Esophagus muscularis mucosa (tissue), 4 donors: ENCODE measurements at regions not wholly inside any gene's neighbourhood (a gene's known extent, or its start where the extent isn't known, plus 50 kb on each side); places are given as distances from the start of the nearest gene placed in this dataset.

Experiments
- DNase-seq: peaks from one replicate; pipeline ENCODE4 v3.0.0-alpha.2; 2017; ENCODE audit errors: extremely low spot score
- H3K27ac ChIP-seq, 4 donors: fragments of 200-600 bp; sonication (generic); replicated peaks in 1 of 4; 1 replicate in 3 of 4; 2 replicates in 1 of 4; pipeline ENCODE4 v1.5.1; 2016 to 2019; ENCODE audit warnings: mild to moderate bottlenecking in 1 of 4
- H3K27me3 ChIP-seq, 4 donors: fragments of 200-600 bp; sonication (generic); one replicate each; pipeline versions ENCODE4 v1.5.1 to v1.6.0; 2016 to 2019
- H3K36me3 ChIP-seq, 4 donors: fragments of 200-600 bp; sonication (generic); one replicate each; pipeline ENCODE4 v1.5.1; 2016 to 2019
- H3K4me1 ChIP-seq, 4 donors: fragments of 200-600 bp; sonication (generic); one replicate each; pipeline ENCODE4 v1.5.1; 2016 to 2019
- H3K4me3 ChIP-seq, 4 donors: fragments of 200-600 bp; sonication (generic); 1 replicate in 2 of 4; 2 replicates in 2 of 4; pipeline ENCODE4 v1.5.1; 2016 to 2019; ENCODE audit warnings: mild to moderate bottlenecking in 4 of 4, moderate library complexity in 1 of 4
- H3K9me3 ChIP-seq, 4 donors: fragments of 200-600 bp; sonication (generic); 1 replicate in 3 of 4; 2 replicates in 1 of 4; pipeline ENCODE4 v1.5.1; 2016 to 2019
- EP300 ChIP-seq: sonication (generic); formaldehyde crosslinking; IDR thresholded peaks from one replicate; pipeline ENCODE4 v1.6.1; 2017; ENCODE audit warnings: antibody characterized with exemption
- POLR2A ChIP-seq: fragments of 450-650 bp; IDR thresholded peaks from one replicate; pipeline ENCODE4 v1.6.1; 2017; ENCODE audit warnings: antibody characterized with exemption, moderate library complexity, mild to moderate bottlenecking, low read depth
- POLR2AphosphoS5 ChIP-seq, 2 donors: sonication (generic); formaldehyde crosslinking; IDR thresholded peaks; one replicate each; pipeline ENCODE4 v1.6.1; 2017; ENCODE audit warnings: antibody characterized with exemption in 2 of 2
- WGBS: methylation state at CpG from one replicate; pipeline ENCODE4 v1.1.5; 2018; 5-methylcytosine and 5-hydroxymethylcytosine counted together
- intact Hi-C: fragments of 100-400 bp; cut with DNase I; formaldehyde crosslinking; loops from one replicate; pipeline ENCODE4 v1.15.1; 2023
- TF ChIP-seq, protein P1 (sequence below), 3 experiments: fragments of 200-600 bp in 2 of 3; fragments of 450-650 bp in 1 of 3; sonication (generic) in 2 of 3; IDR thresholded peaks; one replicate each; pipeline ENCODE4 v1.5.1; 2017 to 2019; ENCODE audit warnings: antibody characterized with exemption in 3 of 3, mild to moderate bottlenecking in 2 of 3, moderate library complexity in 1 of 3

DNA sequence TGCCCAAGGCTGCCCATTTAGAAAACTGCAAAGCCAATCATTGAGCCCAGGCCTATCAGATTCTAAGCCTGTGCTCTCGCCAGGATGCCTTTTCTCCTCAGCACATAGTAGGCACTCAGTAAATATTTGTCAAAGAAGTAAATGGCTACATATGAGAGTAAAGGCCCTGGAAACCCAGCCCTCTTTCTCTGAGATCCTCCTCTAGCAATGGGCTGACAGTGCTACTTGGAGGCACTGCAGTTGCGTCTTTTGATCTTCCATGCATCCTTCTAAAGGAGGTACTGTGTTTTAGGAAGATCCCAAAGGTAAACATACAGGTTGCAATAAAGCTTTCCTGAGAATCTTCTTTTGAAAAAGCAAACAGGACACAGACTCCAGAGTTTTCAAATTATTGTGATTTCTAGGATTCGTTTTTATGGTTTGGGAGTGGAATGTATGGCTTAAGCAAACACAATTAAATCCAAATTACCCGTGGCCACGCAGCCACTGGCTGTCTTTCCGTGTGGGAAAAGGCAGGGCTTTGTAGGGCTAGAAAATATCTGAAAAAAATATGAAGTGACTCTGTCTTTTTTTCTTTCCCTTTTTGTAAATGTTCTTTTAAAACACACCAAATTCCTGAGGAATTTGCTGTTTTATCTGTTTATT is 151.3 kb upstream of the BMPER start:
- no peaks in the 10 kb centered on the region for H3K27me3 ChIP-seq
- WGBS: 78% methylated on average over 6 of the region's 6 CpGs
- no peaks in the 10 kb centered on the region for H3K9me3 ChIP-seq
- H3K27ac ChIP-seq: no peak overlapping the region
- H3K4me3 ChIP-seq: no peak overlapping the region
- H3K36me3 ChIP-seq: no peaks in the 10 kb centered on the region
- intact Hi-C loops: loop anchor here (10.0 kb wide), 1 partner anchor 181 kb away; no protein-coding TSS in a partner anchor
- peaks cover 0 to 7% (median 3%) of the 10 kb centered on the region in 4 donors for H3K4me1 ChIP-seq
- TF ChIP-seq EP300 (no peak), POLR2A (no peak), POLR2AphosphoS5 (IDR thresholded peaks at IDR 0.05) (no peak)
- TF ChIP-seq, protein P1, sequence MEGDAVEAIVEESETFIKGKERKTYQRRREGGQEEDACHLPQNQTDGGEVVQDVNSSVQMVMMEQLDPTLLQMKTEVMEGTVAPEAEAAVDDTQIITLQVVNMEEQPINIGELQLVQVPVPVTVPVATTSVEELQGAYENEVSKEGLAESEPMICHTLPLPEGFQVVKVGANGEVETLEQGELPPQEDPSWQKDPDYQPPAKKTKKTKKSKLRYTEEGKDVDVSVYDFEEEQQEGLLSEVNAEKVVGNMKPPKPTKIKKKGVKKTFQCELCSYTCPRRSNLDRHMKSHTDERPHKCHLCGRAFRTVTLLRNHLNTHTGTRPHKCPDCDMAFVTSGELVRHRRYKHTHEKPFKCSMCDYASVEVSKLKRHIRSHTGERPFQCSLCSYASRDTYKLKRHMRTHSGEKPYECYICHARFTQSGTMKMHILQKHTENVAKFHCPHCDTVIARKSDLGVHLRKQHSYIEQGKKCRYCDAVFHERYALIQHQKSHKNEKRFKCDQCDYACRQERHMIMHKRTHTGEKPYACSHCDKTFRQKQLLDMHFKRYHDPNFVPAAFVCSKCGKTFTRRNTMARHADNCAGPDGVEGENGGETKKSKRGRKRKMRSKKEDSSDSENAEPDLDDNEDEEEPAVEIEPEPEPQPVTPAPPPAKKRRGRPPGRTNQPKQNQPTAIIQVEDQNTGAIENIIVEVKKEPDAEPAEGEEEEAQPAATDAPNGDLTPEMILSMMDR (IDR thresholded peaks at IDR 0.05): no peak
- no peak for DNase-seq

DNA sequence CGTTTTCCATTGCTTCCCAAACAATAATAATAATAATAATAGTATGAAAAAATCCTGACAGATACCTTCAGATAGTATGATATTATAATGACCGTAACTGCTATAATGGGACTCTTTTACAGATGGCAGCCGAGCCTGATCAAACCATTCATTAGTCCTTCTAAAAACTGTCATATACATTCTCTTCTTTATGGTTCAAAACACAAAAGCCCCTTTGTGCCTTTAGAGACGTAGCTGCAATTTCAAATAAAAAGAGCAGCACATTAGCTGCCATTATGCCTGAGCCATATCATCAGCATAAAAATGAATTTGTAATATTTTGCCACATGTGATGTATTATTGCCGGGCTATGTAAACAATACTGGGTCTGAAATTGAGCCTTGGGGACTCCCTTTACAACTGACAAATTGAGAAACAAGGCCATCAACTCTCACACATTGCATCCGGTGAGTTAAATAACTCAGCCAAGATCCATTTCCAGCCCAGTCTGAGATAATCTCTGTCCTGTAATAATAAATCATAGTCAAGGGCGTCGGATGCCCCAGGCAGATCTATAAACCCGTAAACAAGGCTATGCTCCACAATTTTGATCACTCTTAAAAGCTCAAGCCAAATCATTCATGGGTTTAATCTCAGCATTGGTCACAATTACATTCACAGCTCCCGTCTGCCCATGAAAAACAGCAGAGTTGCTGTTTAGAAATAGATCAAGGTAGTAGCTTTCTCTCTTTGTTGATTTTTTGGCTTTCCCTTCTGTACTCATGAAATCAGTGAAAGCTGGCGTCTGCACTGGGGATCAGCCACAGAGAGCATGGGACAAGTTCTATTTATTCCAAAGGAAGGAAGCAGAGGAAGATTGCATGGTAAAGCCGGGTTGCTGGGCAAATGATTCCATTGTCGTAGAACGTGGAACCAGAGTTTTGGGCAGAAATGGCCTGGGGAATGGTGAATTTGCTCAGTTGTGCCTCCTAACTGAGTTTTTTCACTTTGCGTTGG is 150.1 kb upstream of the BMPER start:
- TF ChIP-seq EP300 (no peak), POLR2AphosphoS5 (IDR thresholded peaks at IDR 0.05) (no peak), POLR2A (no peak)
- TF ChIP-seq, protein P1 (IDR thresholded peaks at IDR 0.05): no peak
- 81% methylated on average over 15 of the region's 15 CpGs for WGBS
- intact Hi-C loops: loop anchor here (10.0 kb wide), 1 partner anchor 180 kb away; no protein-coding TSS in a partner anchor
- Histone ChIP-seq H3K4me3 (no peak overlapping the region), H3K27me3 (no peaks in the 10 kb centered on the region), H3K36me3 (no peaks in the 10 kb centered on the region), H3K4me1 (peaks cover 0 to 7% (median 3%) of the 10 kb centered on the region in 4 donors), H3K9me3 (no peaks in the 10 kb centered on the region), H3K27ac (no peak overlapping the region)
- no peak for DNase-seq

DNA sequence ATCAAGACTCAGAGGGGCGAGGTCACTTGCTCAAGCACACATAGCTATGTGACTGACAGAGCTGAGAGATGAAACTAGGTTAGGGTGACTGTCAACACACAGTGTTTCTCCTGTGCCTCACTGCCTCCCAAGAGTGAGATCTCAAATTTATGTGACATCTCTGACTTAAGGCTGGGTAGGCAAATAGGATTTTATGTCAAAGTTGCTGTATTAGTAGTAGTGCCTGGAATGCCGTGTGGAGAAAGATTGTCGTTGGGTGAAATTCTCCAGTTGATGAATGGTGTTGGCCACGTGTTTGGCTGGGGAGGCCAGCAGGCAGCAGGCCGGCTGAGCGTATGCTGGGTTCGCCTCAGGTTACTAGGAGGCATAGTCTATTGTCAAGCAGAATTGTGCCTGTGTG is 148.3 kb upstream of the BMPER start:
- TF ChIP-seq, protein P1 (IDR thresholded peaks at IDR 0.05): no peak
- no peak for TF ChIP-seq POLR2AphosphoS5 (IDR thresholded peaks at IDR 0.05)
- no peak for TF ChIP-seq POLR2A
- TF ChIP-seq EP300: no peak

DNA sequence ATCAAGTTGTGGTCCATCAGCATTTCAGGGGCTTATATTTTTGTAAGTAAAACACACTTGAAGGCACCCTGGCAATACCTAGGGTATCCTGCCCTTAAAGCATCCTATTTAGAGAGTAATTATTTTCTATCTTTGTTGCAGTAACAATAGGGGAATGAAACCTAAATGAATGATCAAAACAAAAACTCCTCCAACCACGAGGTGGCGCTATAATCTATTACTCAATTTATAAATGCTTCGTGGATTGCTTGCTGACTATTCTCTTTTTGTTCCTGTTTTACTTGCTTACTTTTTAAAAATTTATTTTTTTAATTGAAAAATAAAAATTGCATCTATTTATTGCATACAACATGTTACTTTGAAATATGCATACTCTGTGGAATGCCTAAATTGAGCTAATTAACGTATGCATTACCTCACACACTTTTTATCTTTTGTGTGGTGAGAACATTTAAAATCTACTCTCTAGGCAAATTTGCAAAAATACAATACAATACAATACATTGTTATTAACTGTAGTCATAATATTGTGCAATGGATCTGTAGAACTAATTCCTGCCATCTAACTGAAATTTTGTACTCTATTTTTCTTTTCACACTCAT is 147.7 kb upstream of the BMPER start:
- Histone ChIP-seq H3K9me3 (no peaks in the 10 kb centered on the region), H3K36me3 (no peaks in the 10 kb centered on the region), H3K27me3 (no peaks in the 10 kb centered on the region), H3K27ac (no peak overlapping the region), H3K4me3 (no peak overlapping the region), H3K4me1 (peaks cover 0 to 7% (median 3%) of the 10 kb centered on the region in 4 donors)
- TF ChIP-seq POLR2AphosphoS5 (IDR thresholded peaks at IDR 0.05) (no peak), POLR2A (no peak), EP300 (no peak)
- TF ChIP-seq, protein P1 (IDR thresholded peaks at IDR 0.05): peak; percentile 40 to 63 (median 62)
- 31% methylated on average over 4 of the region's 4 CpGs for WGBS
- intact Hi-C loops: loop anchor here (2.0 to 10.0 kb wide), 2 partner anchors 139 to 177 kb away; no protein-coding TSS in a partner anchor
- no peak for DNase-seq

More for the DNA sequence above, 148.3 kb upstream of the BMPER start:
- no peaks in the 10 kb centered on the region for H3K9me3 ChIP-seq
- H3K4me1 ChIP-seq: peaks cover 0 to 7% (median 3%) of the 10 kb centered on the region in 4 donors
- no peaks in the 10 kb centered on the region for H3K36me3 ChIP-seq
- H3K27me3 ChIP-seq: no peaks in the 10 kb centered on the region
- intact Hi-C loops: loop anchor here (2.0 to 10.0 kb wide), 2 partner anchors 140 to 178 kb away; no protein-coding TSS in a partner anchor
- no peak overlapping the region for H3K4me3 ChIP-seq
- no peak overlapping the region for H3K27ac ChIP-seq
- no peak for DNase-seq
- 60% methylated on average over 7 of the region's 7 CpGs for WGBS
